Activated CD4-positive, alpha-beta T cell treated with anti-CD3 and anti-CD28 coated beads, Interleukin-2, amount 50 U/mL, for 1 hour (primary cell): ENCODE measurements at regions not wholly inside any gene's neighbourhood (a gene's known extent, or its start where the extent isn't known, plus 50 kb on each side); places are given as distances from the start of the nearest gene placed in this dataset.

Source experiments
- DNase-seq: peaks from one replicate; pipeline ENCODE4 v3.0.0-alpha.2; 2020

DNA sequence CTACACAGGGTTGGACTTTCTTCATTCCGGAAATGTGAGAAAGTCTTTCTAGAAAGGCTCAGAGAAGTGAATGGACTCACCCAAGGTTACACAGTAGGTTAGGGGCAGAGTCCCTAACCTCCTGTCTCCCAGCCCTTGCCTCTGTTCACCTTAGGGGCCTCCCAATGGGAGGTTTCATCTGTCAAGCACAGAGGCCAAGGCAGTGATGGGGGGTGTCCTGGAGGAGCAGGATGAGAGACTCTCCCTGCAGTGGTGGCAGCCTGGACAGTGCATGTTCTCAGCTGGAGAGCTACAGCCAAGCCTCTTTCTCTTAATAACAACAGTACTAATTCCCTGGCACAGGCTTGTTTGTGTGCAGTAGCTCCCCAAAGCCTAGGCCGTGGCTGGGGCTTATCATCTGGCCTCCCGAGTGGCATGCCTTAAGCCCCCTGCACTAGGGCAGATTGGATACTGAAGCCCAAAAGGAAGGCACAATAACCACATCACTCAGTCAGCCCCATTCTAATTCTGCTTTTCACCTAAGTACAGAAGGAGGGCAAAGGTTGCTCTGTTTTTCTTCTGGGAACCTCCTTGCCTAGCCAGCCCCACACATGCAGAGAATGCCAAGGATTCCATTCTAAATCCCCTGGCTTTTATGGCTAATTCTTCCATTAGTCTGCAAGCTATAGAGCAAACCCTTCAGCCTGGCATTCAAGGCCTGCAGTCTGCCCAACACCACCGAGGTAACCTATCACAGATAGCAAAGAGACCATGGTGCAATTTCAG lies 50.2 kb upstream of the XPA start:
- DNase-seq: no peak

DNA sequence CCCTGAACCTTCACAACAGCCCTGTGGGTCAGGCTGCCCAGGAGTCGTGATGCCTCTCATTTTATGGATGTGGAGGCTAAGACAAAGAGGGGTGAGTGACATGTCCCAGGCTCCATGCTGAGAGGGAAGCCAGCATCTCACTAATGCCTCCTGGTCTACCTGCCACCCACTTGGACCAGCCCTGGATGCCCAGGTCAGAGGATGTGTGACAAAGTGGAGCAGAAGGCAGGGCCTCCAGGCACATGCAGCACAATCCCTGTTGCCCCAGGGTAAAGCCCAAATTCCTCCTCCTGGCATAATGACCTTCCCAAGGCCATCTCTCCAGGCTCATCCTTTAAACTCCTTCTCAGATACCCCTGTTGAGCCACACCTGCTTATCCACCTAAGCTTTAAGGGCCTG lies 51.4 kb upstream of the XPA start:
- no peak for DNase-seq

DNA sequence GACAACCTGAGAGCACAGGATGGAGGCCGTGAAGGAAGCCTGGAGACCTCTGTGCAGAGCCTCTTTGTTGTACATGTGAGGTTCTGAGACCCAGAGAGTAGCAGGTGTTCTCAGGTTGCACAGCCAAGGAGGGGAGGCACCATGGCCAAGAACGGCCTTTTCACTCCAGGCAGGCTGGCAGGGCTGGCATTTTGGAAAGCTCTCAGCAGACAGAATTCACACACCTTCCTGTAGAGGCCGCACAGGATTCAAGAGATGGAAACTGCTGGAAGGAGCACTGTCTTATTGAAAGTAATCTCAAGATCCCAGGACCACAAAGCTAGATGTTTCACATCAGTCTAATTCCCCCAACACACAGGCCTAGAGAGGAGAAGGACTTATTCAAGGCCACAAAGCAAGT lies 52.8 kb upstream of the XPA start:
- no peak for DNase-seq

DNA sequence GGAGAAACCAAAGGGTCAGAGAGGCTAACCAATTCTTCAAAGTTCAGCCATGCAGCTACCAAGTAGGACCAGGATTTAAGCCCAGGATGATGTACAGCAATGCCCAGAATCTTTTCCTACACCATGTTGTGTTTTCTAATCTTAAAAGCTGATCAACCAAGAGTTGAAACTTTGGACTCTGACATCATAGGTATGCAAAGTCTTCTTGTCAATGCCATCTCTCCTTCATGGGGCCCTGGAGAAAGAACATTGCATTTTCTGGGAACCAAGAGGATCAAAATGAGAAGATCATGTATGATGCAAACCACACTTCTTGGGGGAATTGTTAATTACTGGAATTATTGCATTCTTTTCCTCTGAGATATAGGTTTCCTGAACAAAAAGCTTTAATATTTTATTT lies 54.4 kb upstream of the XPA start:
- no peak for DNase-seq

DNA sequence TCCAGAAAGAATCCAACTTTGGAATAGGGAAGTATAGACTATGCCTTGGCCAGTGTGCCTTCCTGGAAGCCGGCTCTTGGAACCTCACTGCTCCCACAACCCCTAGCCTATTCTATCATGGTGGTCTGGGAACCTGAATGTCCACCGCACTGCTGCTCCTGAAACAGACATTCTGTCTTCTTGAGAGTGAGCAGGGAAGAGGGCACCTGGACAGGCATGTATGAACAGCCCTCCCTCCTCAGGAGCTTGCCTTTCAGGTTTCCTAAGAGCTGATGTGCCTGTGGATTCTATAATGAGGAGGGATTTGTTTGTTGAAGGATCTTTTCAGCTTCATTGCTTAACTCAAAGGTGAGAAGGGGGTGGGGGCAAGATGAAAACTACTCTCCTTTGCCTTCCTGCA lies 55.1 kb upstream of the XPA start:
- DNase-seq: no peak

DNA sequence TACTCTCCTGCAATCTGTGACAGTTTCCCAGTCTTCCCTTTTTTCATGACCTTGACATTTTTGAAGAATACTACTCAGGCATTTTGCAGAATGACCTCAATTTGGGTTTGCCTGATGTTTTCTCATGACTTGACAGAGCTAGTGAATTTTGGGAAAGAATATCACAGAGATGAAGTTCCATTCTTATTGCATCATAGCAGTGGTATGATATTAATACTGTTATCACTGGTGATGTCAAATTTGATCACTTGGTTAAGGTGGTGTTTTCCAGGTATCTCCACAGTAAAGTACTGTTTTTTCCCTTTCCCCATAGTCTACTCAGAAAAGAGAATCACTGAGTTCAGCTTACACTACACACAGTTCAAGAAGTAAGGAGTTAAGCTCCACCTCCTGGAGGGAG lies 56.2 kb upstream of the XPA start:
- DNase-seq: no peak

DNA sequence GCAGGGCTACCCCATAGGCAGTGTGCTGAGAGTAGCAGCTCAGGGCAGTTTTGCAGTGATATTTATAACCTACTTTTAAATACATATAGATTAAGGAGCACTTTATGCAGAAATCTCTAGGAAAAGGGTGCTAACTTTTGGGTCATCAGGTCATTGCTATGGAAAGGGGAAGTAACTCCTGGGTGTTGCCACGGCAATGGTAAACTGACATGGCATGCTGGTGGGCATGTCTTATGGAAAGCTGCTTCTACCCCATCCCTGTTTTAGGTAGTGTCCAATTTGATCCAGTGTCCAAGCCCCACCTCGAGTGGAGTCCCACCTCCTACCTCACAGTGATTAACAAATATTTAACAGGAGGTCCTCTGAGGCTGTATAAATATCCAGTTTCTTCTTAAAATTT lies 56.8 kb upstream of the XPA start:
- DNase-seq: no peak

DNA sequence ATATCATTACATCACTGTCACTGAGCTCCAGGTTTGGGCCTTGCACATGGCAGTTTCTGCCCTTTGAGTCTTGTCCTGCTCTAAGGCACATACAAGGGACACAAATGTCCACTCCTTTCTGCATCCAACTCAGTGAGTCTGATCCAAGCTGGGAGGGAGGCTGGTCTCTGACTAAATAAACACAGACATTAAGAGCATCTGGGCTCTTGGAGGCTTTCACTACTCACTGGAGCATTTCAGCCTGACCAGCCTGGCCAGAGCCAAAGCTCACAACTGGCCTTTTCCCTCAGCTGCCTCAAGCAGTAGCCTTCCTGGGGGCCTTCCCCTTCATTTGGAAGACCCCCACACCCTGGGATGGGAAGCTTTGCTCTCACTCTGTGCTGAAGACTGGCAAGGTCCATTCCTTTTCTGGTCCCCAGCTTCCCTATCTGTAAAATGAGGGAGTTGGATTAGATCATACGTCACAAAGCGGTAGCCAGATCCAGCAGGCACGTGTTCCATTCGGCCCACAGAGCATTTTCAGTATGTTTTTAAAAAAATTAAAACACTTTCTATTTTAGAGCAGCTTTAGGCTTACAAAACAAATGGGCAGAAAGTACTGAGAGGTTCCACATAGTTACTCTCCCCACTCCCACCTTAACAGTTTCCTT lies 58.6 kb upstream of the XPA start:
- no peak for DNase-seq

DNA sequence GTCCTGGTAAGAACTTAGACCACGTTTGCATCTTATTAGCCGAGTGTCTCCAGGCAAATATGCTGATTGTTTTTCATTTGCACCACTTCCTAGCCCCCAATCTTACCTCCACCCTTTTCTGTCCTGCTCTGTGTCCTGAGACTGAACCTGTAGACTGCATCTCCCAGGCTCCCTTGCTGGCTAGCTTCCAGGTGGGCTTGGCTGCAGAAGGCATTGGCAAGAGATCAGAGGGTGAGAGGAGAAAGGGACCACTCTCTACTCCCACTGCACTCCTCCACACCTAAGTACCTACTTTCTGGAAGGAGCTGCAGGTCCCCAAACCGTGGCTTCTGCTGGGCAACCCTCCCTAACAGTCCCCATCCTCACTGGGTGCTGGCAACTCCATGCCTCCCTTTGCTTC lies 59.9 kb upstream of the XPA start:
- no peak for DNase-seq

DNA sequence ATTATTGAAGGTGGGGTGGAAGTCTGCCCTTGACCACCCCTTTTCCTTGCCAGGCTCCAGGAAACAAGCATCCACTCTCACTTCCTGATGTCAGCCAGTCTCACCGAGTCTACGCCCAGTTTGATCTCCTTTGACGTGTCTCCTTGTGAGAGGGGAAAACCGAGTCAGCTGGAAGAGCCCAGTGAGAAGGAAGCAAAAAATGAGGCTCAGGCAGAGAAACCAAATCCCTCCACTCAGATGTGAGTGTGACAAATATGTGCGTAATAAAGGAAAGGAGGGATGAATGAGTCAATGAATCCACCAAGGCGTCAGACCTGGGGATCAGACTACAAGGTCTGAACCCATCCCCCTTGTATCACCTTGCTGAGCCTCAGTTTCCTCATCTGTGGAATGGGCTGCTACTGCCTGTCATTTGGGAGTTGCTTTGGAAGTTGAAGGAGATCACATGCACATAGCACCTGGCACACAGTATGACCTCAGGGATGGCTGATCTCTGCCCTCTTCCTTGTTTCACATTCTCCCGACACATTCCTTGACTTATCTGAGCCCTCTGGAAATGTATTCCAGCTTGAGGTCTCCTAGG lies 61.3 kb upstream of the XPA start:
- no peak for DNase-seq

DNA sequence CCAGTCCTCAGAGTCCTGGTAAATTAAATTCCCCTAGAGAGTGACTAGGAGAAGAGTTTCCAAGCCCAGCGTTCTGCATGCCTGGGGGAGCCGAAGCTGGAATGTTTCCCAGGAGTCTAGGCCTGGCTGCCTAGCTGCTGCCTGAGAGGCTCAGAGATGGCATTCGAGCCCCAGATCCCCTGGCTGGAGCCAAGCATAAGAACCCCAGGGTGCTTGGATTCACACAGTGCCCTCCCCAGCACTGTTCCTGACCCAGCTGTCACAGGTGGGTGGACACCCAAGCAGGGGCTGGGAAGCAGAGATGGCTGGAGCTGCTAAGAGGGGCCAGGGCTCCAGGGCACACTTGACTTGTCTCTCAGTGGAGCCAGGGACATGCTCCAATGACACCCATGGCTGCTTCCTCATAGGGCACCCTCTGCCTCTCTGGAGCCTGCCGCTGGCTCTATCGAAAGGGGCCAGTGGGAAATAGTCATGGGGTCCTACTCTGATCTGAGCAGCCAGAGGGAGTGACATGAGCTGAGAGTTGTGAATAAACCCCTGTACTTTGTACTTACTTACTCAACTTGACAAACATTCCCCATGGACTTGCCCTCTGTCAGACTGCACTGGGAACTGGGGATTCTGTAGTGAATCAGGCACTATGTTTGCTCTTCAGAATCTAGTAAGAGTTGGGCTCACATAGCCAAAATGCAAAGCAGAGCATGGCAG lies 62.6 kb upstream of the XPA start:
- no peak for DNase-seq

DNA sequence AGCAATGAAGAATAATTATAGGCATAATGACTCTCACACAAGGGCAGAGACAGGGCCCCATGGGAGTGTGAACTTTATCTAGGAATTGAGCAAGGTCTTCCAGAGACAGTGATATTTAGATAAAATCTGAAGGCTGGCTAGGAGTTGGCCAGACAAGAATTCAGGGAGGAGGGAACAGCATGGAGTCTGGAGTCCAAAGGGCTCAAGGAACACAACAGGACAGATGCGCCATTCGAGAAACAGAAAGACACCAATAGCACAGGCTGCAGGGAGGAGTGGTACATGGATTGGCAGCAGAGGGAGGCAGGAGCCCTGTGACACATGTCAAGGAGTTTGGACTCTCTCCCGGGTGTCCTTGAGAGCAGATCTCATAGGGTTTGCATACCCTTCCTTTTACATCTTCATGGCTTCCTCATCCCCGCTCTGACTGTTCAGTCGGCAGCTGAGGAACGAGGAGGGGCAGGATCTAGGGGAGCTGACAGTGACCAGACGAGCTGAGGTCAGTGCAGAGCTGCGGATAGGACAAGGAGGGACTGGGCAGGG lies 64.0 kb upstream of the XPA start:
- no peak for DNase-seq

DNA sequence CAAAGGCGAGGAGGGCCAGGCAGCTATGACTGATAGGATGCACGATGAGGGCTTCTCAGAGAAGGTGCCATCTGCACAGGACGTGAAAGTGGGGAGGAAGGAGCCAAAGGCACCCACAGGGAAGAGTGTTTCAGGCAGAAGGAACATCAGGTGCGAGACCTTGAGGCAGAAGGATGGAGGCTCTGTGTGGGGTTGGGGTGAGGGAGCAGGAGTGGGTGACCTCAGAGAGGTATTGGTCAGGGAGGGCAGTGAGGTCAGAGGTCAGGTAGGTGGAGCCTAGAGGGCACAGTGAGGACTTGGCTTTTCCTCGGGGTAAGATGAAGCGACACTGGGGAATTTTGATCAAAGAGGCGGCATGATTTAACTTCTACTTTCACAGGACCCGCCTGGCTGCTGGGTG lies 64.7 kb upstream of the XPA start:
- no peak for DNase-seq

DNA sequence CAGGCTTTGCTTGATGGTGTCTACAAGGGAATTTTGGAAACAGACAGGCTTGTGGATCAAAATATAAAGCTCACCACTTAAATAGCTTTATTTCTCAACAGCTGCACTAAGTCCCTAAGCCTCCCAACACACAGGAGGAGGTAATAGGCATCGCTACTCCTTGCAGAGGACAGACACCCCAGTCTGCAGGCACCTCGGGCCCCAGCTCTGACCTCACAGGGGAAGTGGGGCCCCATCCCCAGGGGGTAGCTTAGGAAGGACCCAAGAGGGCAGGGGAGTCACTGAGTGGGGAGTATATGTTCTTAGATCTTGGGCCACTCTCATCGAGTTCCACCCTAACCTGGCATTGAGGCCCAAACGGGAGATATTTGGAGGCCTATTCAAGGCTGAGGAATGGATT lies 66.7 kb upstream of the XPA start:
- no peak for DNase-seq

DNA sequence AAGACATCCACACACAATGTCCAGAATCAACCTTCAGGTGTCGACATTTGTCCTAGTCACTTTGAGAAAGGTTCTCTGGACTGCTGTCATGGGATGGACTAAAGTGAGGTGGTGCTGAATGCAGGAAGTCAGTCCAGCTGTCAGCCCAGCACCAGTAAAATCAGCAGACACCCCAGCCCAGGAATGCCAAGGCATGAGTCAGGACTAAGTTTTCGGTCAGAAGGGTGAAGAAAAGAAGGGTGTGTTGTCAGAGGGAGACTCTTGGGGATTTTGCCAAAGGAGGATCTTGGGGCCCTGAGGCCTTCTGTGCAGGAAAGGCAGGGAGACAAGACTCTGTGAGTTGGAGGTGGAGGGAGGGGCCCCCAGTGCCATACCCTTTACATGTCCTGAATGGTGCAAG lies 69.0 kb upstream of the XPA start:
- DNase-seq: no peak

DNA sequence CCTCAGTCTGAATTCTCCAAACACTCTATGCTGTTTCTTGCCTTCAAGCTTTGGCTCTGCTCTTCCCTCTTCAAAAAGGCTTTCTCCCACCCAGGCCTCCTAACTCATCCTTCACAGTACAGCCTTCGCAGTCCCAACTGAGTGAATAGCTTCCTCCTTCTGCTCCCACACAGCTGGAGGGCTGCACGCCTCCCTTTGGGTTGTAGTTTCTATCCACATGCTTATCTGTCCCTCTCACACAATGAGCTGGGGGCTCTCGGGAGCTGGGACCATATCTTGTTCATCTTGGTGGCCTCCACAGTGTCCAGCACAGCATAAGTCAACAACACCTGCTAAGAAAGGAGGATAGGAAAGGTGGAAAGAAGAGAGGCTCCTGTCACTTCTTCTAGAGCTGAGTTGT lies 69.5 kb upstream of the XPA start:
- DNase-seq: no peak

DNA sequence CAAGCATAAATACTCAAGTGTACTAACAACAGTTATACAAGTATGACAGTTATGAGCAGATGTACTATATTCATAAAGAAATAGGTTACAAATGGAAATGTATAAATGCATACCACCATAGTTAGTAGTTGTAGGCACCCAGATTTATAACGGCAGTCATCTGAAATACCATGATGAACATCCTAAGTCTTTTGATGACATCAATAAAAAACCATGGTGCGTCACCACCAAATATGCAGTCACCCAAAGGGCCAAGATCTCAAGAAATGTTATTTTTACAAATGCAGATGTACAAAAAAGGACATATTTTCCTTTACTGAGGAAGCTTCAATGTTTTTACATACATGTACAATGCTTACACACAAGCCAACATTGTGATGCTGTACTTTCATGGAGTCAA lies 70.8 kb upstream of the XPA start:
- DNase-seq: no peak

DNA sequence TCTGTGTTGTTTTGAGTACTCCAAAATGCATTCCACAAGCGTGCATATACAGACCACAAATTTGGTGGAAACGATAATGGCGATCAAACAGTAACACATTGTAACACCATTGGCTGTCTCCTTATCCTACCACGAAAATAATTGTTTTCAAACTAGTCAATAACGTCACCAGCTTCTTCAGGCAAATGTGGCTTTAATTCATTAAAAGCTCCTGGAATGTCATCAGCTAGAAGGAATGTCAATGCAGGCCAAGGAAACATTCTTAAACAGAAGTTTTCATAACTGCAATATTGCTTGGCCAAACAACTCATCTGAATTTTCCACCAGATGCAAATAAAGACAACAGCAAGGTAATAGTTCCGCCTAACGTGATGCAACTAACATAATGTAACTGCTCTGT lies 71.6 kb upstream of the XPA start:
- DNase-seq: no peak

DNA sequence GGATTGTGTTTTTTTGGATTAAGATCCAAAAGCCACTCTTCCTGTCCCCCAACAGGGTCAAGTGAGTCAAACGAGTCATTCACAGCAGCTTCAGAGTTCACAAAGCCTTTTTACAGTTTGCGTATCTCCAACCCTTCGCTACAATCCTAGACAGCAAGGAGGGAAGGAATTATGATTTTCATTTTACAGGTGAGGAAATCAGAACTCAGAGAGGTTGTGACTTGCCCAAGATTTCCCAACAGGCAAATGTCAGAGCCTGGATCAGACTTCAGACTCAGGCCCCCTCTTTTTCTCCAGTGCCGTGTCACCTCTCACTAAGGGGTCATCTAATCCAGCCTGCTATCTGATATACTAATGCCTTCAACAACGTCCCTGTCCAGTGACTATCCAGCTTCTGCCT lies 72.1 kb upstream of the XPA start:
- no peak for DNase-seq

DNA sequence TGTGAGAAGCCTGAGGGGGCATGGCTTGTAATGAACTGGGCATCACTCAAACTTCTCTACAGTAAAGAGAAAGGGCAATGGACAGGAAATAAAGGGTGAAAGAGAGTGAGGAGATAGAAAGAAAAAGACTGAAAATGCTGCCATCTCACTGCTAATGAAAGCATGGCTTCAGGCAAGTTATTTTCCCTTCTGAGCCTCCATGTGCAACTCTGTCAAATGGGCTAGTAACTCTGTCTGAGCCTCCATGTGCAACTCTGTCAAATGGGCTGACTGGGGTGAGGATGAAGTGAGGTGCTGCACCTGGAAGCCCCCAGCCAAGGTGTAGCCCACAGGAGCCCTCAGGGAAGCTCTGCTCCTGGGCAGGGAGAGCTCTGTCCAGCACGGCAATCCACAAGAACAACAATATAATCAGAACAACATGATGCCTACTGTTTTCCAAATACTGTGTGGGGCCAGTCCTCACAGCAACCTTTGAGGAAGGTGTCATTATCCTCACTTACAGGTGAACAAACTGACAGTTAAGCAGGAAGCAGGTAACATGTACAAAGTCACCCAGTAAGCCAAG lies 73.8 kb upstream of the XPA start:
- no peak for DNase-seq

DNA sequence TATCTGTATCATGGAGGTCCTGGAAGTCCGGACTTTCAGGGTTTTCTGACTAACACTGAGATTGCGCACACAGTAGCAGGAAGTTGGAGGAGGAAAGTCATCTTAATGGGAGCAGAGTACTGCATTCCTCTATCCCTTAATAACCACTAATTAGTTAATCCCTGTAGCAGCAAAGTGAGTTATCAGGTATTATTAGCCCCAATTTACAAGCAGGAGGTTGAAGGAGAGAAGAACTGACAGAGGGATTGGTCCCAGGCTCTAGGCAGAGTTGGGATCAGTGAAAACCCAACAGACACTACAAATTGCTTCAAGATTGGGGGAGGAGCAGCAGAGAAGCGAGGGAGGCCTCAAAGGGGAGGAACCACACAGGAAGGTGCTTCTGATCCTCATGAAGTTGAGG lies 74.5 kb upstream of the XPA start:
- no peak for DNase-seq

DNA sequence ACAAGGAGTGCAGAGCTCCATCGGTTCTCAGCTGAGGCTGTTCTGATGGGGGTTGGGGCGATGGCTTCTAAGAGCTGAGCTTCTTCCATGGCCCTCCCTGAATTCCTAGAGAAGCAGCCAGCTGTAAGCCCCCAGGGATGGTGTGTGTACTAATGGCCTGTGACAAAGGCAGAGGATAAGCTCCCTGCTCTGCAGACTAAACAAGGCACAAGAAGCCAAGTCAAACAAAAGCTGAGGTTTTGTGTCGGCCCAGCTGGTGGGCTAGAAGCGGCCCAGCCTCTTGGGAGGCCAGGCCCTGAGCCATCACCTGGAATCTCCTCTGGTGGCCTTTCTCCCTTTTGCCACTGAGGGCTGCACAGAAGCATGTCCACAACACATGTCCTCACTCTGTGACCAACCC lies 75.0 kb upstream of the XPA start:
- DNase-seq: no peak

DNA sequence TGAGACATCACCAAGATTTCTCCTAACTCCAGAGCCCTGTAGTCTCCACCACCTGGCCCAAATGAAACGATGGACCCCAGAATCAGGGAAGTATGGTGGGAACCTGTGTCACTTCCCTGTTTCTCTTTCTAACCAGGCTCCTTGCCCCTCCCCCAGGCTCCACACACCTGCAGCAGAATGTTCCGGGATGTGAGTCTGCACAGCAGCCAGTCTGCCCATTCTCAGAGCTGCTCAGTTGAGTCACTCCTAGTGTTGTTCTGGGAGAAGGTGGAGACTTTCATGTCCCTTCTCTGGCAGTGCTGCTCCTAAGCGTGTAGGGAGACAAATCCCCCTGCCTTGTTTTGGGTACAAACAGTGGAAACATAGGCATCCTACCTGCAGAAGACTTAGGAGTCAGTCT lies 76.0 kb upstream of the XPA start:
- no peak for DNase-seq

DNA sequence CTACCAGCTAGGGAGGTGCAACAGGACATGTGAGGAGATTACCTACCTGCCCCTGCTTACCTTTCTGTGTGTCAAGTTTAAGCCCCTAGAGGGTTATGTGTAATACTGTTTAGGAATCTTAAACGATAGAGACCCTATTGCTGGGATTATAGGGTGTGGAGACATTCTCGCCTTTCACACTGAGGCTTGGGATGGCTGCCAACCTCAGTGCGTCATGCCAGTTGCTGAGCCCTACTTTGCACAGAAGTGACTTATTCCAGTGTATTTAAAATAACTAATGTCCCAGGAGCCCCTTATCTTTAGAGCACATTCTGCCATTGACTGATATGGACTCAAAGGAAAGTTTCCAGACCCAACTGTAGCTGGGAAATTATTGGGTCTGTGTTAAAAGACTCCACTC lies 76.6 kb upstream of the XPA start:
- no peak for DNase-seq
